HG03571 (cell line): ENCODE measurements at regions not wholly inside any gene's neighbourhood (a gene's known extent, or its start where the extent isn't known, plus 50 kb on each side); places are given as distances from the start of the nearest gene placed in this dataset.

ENCODE experiments used
- ATAC-seq: cut with Tn5 transposase; IDR thresholded peaks from one replicate; pipeline ENCODE4 v1.9.1; 2021; ENCODE audit not compliant: unreplicated experiment

- ATAC-seq: no peak
Measured at GRCh38 chr4:126087101-126087500, 772.3 kb downstream of the FAT4 start.

- no peak for ATAC-seq
Measured at GRCh38 chr4:126097155-126097799, 782.5 kb downstream of the FAT4 start.

GRCh38 chr4:126106658-126107057, 791.9 kb downstream of the FAT4 start:
- ATAC-seq: no peak

GRCh38 chr4:126109836-126110235, 795.1 kb downstream of the FAT4 start:
- ATAC-seq: no peak

- no peak for ATAC-seq
Measured at GRCh38 chr4:126113058-126113457, 798.3 kb downstream of the FAT4 start.

- no peak for ATAC-seq
Measured at GRCh38 chr4:126123611-126124325, 809.0 kb downstream of the FAT4 start.

GRCh38 chr4:126124818-126125217, 810.1 kb downstream of the FAT4 start:
- no peak for ATAC-seq

GRCh38 chr4:126130215-126130614, 815.5 kb downstream of the FAT4 start:
- no peak for ATAC-seq

GRCh38 chr4:126136922-126137781, 822.4 kb downstream of the FAT4 start:
- no peak for ATAC-seq

GRCh38 chr4:126137782-126138170, 823.0 kb downstream of the FAT4 start:
- no peak for ATAC-seq

- no peak for ATAC-seq
Measured at GRCh38 chr4:126144543-126145237, 829.9 kb downstream of the FAT4 start.

- ATAC-seq: no peak
Measured at GRCh38 chr4:126168484-126168883, 853.7 kb downstream of the FAT4 start.

GRCh38 chr4:126172126-126172525, 857.4 kb downstream of the FAT4 start:
- ATAC-seq: no peak

GRCh38 chr4:126174627-126175026, 859.9 kb downstream of the FAT4 start:
- no peak for ATAC-seq

- ATAC-seq: no peak
Measured at GRCh38 chr4:126180642-126181041, 865.9 kb downstream of the FAT4 start.

GRCh38 chr4:126182336-126182735, 867.6 kb downstream of the FAT4 start:
- ATAC-seq: no peak

GRCh38 chr4:126182786-126183185, 868.0 kb downstream of the FAT4 start:
- no peak for ATAC-seq

- no peak for ATAC-seq
Measured at GRCh38 chr4:126183206-126183605, 868.5 kb downstream of the FAT4 start.

- no peak for ATAC-seq
Measured at GRCh38 chr4:126191536-126191935, 876.8 kb downstream of the FAT4 start.

- ATAC-seq: no peak
Measured at GRCh38 chr4:126192506-126192905, 877.8 kb downstream of the FAT4 start.
